ENCODE measurements at regions not wholly inside any gene's neighbourhood (a gene's known extent, or its start where the extent isn't known, plus 50 kb on each side); places are given as distances from the start of the nearest gene placed in this dataset.

- H3K4me1 ChIP-seq (ENCODE audit: insufficient read depth, low read length) = no peaks in the 10 kb centered on the region
- ChIA-PET POLR2A (ENCODE audit: partially characterized antibody) (no interaction called here), CTCF (ENCODE audit: partially characterized antibody) (no interaction called here)
- no peaks in the 10 kb centered on the region for H3K36me3 Mint-ChIP-seq
- no peaks in the 10 kb centered on the region for H3K36me3 ChIP-seq (ENCODE audit: insufficient read depth, low read length)
- no peaks in the 10 kb centered on the region for H3K9me3 Mint-ChIP-seq
- no peaks in the 10 kb centered on the region for H3K4me1 Mint-ChIP-seq
- no peak overlapping the region for H3K4me3 ChIP-seq (ENCODE audit: low read length in 2 of 2)
- intact Hi-C loops (cut with micrococcal nuclease) = no loop called here
- H3K27ac ChIP-seq (ENCODE audit: low read depth, low read length) = no peak overlapping the region
- no peak overlapping the region for H3K27ac Mint-ChIP-seq
- H3K27me3 Mint-ChIP-seq = peaks cover 2 to 5% of the 10 kb centered on the region in 2 donors
- DNase-seq = no peak
- no peaks in the 10 kb centered on the region for H3K9me3 ChIP-seq (ENCODE audit: control insufficient read depth in 1 of 2, low read length in 2 of 2)
- no peaks in the 10 kb centered on the region for H3K27me3 ChIP-seq (ENCODE audit: insufficient read depth, low read length)
- peak overlapping the region in 1 of 8 donors; percentile 26 for H3K4me3 Mint-ChIP-seq
Observed at GRCh38 chr5:168128111-168128510, 163.3 kb upstream of the WWC1 start.

- no peaks in the 10 kb centered on the region for H3K36me3 Mint-ChIP-seq
- Histone ChIP-seq H3K36me3 (ENCODE audit: insufficient read depth, low read length) (no peaks in the 10 kb centered on the region), H3K27me3 (ENCODE audit: insufficient read depth, low read length) (no peaks in the 10 kb centered on the region), H3K9me3 (ENCODE audit: control insufficient read depth in 1 of 2, low read length in 2 of 2) (no peaks in the 10 kb centered on the region), H3K4me1 (ENCODE audit: insufficient read depth, low read length) (no peaks in the 10 kb centered on the region), H3K4me3 (ENCODE audit: low read length in 2 of 2) (no peak overlapping the region), H3K27ac (ENCODE audit: low read depth, low read length) (no peak overlapping the region)
- no peak overlapping the region for H3K27ac Mint-ChIP-seq
- no peak for DNase-seq
- peaks cover 2 to 5% of the 10 kb centered on the region in 2 donors for H3K27me3 Mint-ChIP-seq
- ChIA-PET CTCF (ENCODE audit: partially characterized antibody) (no interaction called here), POLR2A (ENCODE audit: partially characterized antibody) (no interaction called here)
- H3K9me3 Mint-ChIP-seq = no peaks in the 10 kb centered on the region
- H3K4me3 Mint-ChIP-seq = no peak overlapping the region
- intact Hi-C loops (cut with micrococcal nuclease) = no loop called here
- no peaks in the 10 kb centered on the region for H3K4me1 Mint-ChIP-seq
Observed at GRCh38 chr5:168128557-168128956, 162.9 kb upstream of the WWC1 start.

- intact Hi-C loops (cut with micrococcal nuclease) = no loop called here
- no peak overlapping the region for H3K4me3 Mint-ChIP-seq
- Histone ChIP-seq H3K36me3 (ENCODE audit: insufficient read depth, low read length) (no peaks in the 10 kb centered on the region), H3K27ac (ENCODE audit: low read depth, low read length) (no peak overlapping the region), H3K4me1 (ENCODE audit: insufficient read depth, low read length) (no peaks in the 10 kb centered on the region), H3K27me3 (ENCODE audit: insufficient read depth, low read length) (no peaks in the 10 kb centered on the region), H3K4me3 (ENCODE audit: low read length in 2 of 2) (no peak overlapping the region), H3K9me3 (ENCODE audit: control insufficient read depth in 1 of 2, low read length in 2 of 2) (no peaks in the 10 kb centered on the region)
- DNase-seq = no peak
- no peak overlapping the region for H3K27ac Mint-ChIP-seq
- CTCF ChIA-PET (ENCODE audit: partially characterized antibody) = no interaction called here
- H3K4me1 Mint-ChIP-seq = peaks cover 0 to 5% (median 0%) of the 10 kb centered on the region in 4 donors
- POLR2A ChIA-PET (ENCODE audit: partially characterized antibody) = no interaction called here
- H3K27me3 Mint-ChIP-seq = peaks cover 7 to 10% of the 10 kb centered on the region in 2 donors
- no peaks in the 10 kb centered on the region for H3K9me3 Mint-ChIP-seq
- H3K36me3 Mint-ChIP-seq = no peaks in the 10 kb centered on the region
Observed at GRCh38 chr5:168131519-168131918, 159.9 kb upstream of the WWC1 start.

GRCh38 chr5:168132241-168132641, 159.2 kb upstream of the WWC1 start:
- H3K36me3 ChIP-seq (ENCODE audit: insufficient read depth, low read length) = no peaks in the 10 kb centered on the region
- intact Hi-C loops (cut with micrococcal nuclease) = no loop called here
- Mint-ChIP-seq H3K27me3 (peaks cover 7 to 11% of the 10 kb centered on the region in 2 donors), H3K9me3 (no peaks in the 10 kb centered on the region), H3K4me3 (no peak overlapping the region), H3K27ac (no peak overlapping the region), H3K36me3 (no peaks in the 10 kb centered on the region), H3K4me1 (peaks cover 0 to 5% (median 0%) of the 10 kb centered on the region in 4 donors)
- H3K9me3 ChIP-seq (ENCODE audit: control insufficient read depth in 1 of 2, low read length in 2 of 2) = no peaks in the 10 kb centered on the region
- H3K4me1 ChIP-seq (ENCODE audit: insufficient read depth, low read length) = no peaks in the 10 kb centered on the region
- no peak overlapping the region for H3K4me3 ChIP-seq (ENCODE audit: low read length in 2 of 2)
- no peak overlapping the region for H3K27ac ChIP-seq (ENCODE audit: low read depth, low read length)
- no peaks in the 10 kb centered on the region for H3K27me3 ChIP-seq (ENCODE audit: insufficient read depth, low read length)
- ChIA-PET POLR2A (ENCODE audit: partially characterized antibody) (no interaction called here), CTCF (ENCODE audit: partially characterized antibody) (no interaction called here)
- no peak for DNase-seq

- Mint-ChIP-seq H3K27me3 (peaks cover 4 to 6% of the 10 kb centered on the region in 2 donors), H3K4me1 (peaks cover 0 to 5% (median 0%) of the 10 kb centered on the region in 4 donors), H3K4me3 (no peak overlapping the region), H3K36me3 (no peaks in the 10 kb centered on the region), H3K27ac (no peak overlapping the region), H3K9me3 (no peaks in the 10 kb centered on the region)
- H3K9me3 ChIP-seq (ENCODE audit: control insufficient read depth in 1 of 2, low read length in 2 of 2) = no peaks in the 10 kb centered on the region
- DNase-seq = no peak
- no peak overlapping the region for H3K4me3 ChIP-seq (ENCODE audit: low read length in 2 of 2)
- H3K36me3 ChIP-seq (ENCODE audit: insufficient read depth, low read length) = no peaks in the 10 kb centered on the region
- no peaks in the 10 kb centered on the region for H3K4me1 ChIP-seq (ENCODE audit: insufficient read depth, low read length)
- ChIA-PET CTCF (ENCODE audit: partially characterized antibody) (no interaction called here), POLR2A (ENCODE audit: partially characterized antibody) (no interaction called here)
- intact Hi-C loops (cut with micrococcal nuclease) = no loop called here
- no peak overlapping the region for H3K27ac ChIP-seq (ENCODE audit: low read depth, low read length)
- no peaks in the 10 kb centered on the region for H3K27me3 ChIP-seq (ENCODE audit: insufficient read depth, low read length)
Observed at GRCh38 chr5:168135897-168136296, 155.5 kb upstream of the WWC1 start.

- Mint-ChIP-seq H3K36me3 (no peaks in the 10 kb centered on the region), H3K27me3 (peaks cover 4 to 6% of the 10 kb centered on the region in 2 donors), H3K4me1 (peaks cover 0 to 5% (median 0%) of the 10 kb centered on the region in 4 donors), H3K4me3 (no peak overlapping the region), H3K27ac (no peak overlapping the region), H3K9me3 (no peaks in the 10 kb centered on the region)
- no peak overlapping the region for H3K4me3 ChIP-seq (ENCODE audit: low read length in 2 of 2)
- CTCF ChIA-PET (ENCODE audit: partially characterized antibody) = no interaction called here
- H3K4me1 ChIP-seq (ENCODE audit: insufficient read depth, low read length) = no peaks in the 10 kb centered on the region
- intact Hi-C loops (cut with micrococcal nuclease) = no loop called here
- POLR2A ChIA-PET (ENCODE audit: partially characterized antibody) = no interaction called here
- H3K27me3 ChIP-seq (ENCODE audit: insufficient read depth, low read length) = no peaks in the 10 kb centered on the region
- no peak for DNase-seq
- H3K36me3 ChIP-seq (ENCODE audit: insufficient read depth, low read length) = no peaks in the 10 kb centered on the region
- no peak overlapping the region for H3K27ac ChIP-seq (ENCODE audit: low read depth, low read length)
- no peaks in the 10 kb centered on the region for H3K9me3 ChIP-seq (ENCODE audit: control insufficient read depth in 1 of 2, low read length in 2 of 2)
Observed at GRCh38 chr5:168136340-168136739, 155.1 kb upstream of the WWC1 start.

- H3K4me3 Mint-ChIP-seq = no peak overlapping the region
- no peak overlapping the region for H3K27ac Mint-ChIP-seq
- H3K27me3 Mint-ChIP-seq = peaks cover 6% of the 10 kb centered on the region in 2 donors
- intact Hi-C loops (cut with micrococcal nuclease) = no loop called here
- Histone ChIP-seq H3K4me3 (ENCODE audit: low read length in 2 of 2) (no peak overlapping the region), H3K36me3 (ENCODE audit: insufficient read depth, low read length) (no peaks in the 10 kb centered on the region), H3K9me3 (ENCODE audit: control insufficient read depth in 1 of 2, low read length in 2 of 2) (no peaks in the 10 kb centered on the region), H3K4me1 (ENCODE audit: insufficient read depth, low read length) (no peaks in the 10 kb centered on the region), H3K27me3 (ENCODE audit: insufficient read depth, low read length) (no peaks in the 10 kb centered on the region), H3K27ac (ENCODE audit: low read depth, low read length) (no peak overlapping the region)
- H3K36me3 Mint-ChIP-seq = no peaks in the 10 kb centered on the region
- POLR2A ChIA-PET (ENCODE audit: partially characterized antibody) = no interaction called here
- DNase-seq = no peak
- no peaks in the 10 kb centered on the region for H3K9me3 Mint-ChIP-seq
- CTCF ChIA-PET (ENCODE audit: partially characterized antibody) = no interaction called here
- peaks cover 0 to 5% (median 0%) of the 10 kb centered on the region in 4 donors for H3K4me1 Mint-ChIP-seq
Observed at GRCh38 chr5:168137265-168137664, 154.2 kb upstream of the WWC1 start.

GRCh38 chr5:168140241-168140640, 151.2 kb upstream of the WWC1 start:
- peaks cover 2 to 4% of the 10 kb centered on the region in 2 donors for H3K27me3 Mint-ChIP-seq
- DNase-seq = no peak
- no peak overlapping the region for H3K27ac ChIP-seq (ENCODE audit: low read depth, low read length)
- CTCF ChIA-PET (ENCODE audit: partially characterized antibody) = no interaction called here
- no peak overlapping the region for H3K4me3 ChIP-seq (ENCODE audit: low read length in 2 of 2)
- no peak overlapping the region for H3K4me3 Mint-ChIP-seq
- peaks cover 0 to 5% (median 0%) of the 10 kb centered on the region in 4 donors for H3K4me1 Mint-ChIP-seq
- H3K36me3 ChIP-seq (ENCODE audit: insufficient read depth, low read length) = no peaks in the 10 kb centered on the region
- no peaks in the 10 kb centered on the region for H3K27me3 ChIP-seq (ENCODE audit: insufficient read depth, low read length)
- H3K9me3 Mint-ChIP-seq = peaks cover 0 to 3% (median 0%) of the 10 kb centered on the region in 8 donors
- no peak overlapping the region for H3K27ac Mint-ChIP-seq
- H3K4me1 ChIP-seq (ENCODE audit: insufficient read depth, low read length) = no peaks in the 10 kb centered on the region
- intact Hi-C loops (cut with micrococcal nuclease) = no loop called here
- H3K9me3 ChIP-seq (ENCODE audit: control insufficient read depth in 1 of 2, low read length in 2 of 2) = no peaks in the 10 kb centered on the region
- H3K36me3 Mint-ChIP-seq = no peaks in the 10 kb centered on the region
- POLR2A ChIA-PET (ENCODE audit: partially characterized antibody) = no interaction called here

All from CD4-positive, alpha-beta memory T cell (primary cell).